PC-9 (cell line): ENCODE measurements at regions not wholly inside any gene's neighbourhood (a gene's known extent, or its start where the extent isn't known, plus 50 kb on each side); places are given as distances from the start of the nearest gene placed in this dataset.

Source experiments
- BruUV-seq: library from RNA; stranded (reverse); fragments of 400-500 nt; replicated peaks from 2 replicates; lab custom pipeline; 2021; lab: Mats Ljungman, UMichigan
- CTCF ChIA-PET: fragments of 300-600 bp; sonication (Branson Sonifier 250); formaldehyde crosslinking; loops from one replicate; lab custom pipeline; 2022; ENCODE audit warnings: antibody characterized with exemption; lab: Charles Lee
- POLR2A ChIA-PET: fragments of 300-600 bp; sonication (Branson Sonifier 250); formaldehyde crosslinking; loops from one replicate; lab custom pipeline; 2022; ENCODE audit warnings: antibody characterized with exemption; ENCODE audit not compliant: unreplicated experiment; lab: Charles Lee
- DNase-seq, 2 experiments: peaks; one replicate each; pipeline versions ENCODE4 v3.0.0 to v3.0.0-alpha.2; 2015 to 2022; ENCODE audit warnings: mixed read lengths in 1 of 2
- H2AFZ ChIP-seq: fragments of 200-600 bp; sonication (generic); 2 replicates; pipeline ENCODE4 v1.8.1; 2017; ENCODE audit warnings: antibody characterized with exemption
- H3F3A ChIP-seq: fragments of 200-600 bp; sonication (generic); 2 replicates; pipeline ENCODE4 v1.8.1; 2017; ENCODE audit warnings: antibody characterized with exemption, mild to moderate bottlenecking, low read depth; ENCODE audit not compliant: insufficient read depth
- H3K27ac ChIP-seq: fragments of 200-600 bp; sonication (generic); 2 replicates; pipeline ENCODE4 v1.6.1; 2016; ENCODE audit warnings: mixed run types
- H3K27me3 ChIP-seq: fragments of 200-600 bp; sonication (generic); 2 replicates; pipeline ENCODE4 v1.6.1; 2016; ENCODE audit warnings: low read depth, mixed run types; ENCODE audit not compliant: insufficient read depth
- H3K36me3 ChIP-seq: fragments of 200-600 bp; sonication (generic); 2 replicates; pipeline ENCODE4 v1.6.1; 2016; ENCODE audit warnings: low read depth, mixed run types
- H3K4me1 ChIP-seq: fragments of 200-600 bp; sonication (generic); replicated peaks from 2 replicates; pipeline ENCODE4 v1.6.1; 2016; ENCODE audit warnings: mixed run types; ENCODE audit not compliant: insufficient read depth
- H3K4me2 ChIP-seq: fragments of 200-600 bp; sonication (generic); 2 replicates; pipeline ENCODE4 v1.6.1; 2017; ENCODE audit warnings: mixed run types
- H3K4me3 ChIP-seq: fragments of 200-600 bp; sonication (generic); 2 replicates; pipeline ENCODE4 v1.6.1; 2016; ENCODE audit warnings: mixed run types
- H3K79me2 ChIP-seq: fragments of 200-600 bp; sonication (generic); 2 replicates; pipeline ENCODE4 v1.6.1; 2017; ENCODE audit warnings: low read depth, mixed run types
- H3K9me2 ChIP-seq: fragments of 200-600 bp; sonication (generic); 2 replicates; pipeline ENCODE4 v1.8.1; 2017; ENCODE audit warnings: mild to moderate bottlenecking; ENCODE audit not compliant: insufficient read depth
- H3K9me3 ChIP-seq: fragments of 200-600 bp; sonication (generic); 2 replicates; pipeline ENCODE4 v1.8.1; 2016; ENCODE audit warnings: low read depth; ENCODE audit not compliant: insufficient read depth
- H4K20me1 ChIP-seq: fragments of 200-600 bp; sonication (generic); 2 replicates; pipeline ENCODE4 v1.8.1; 2017; ENCODE audit not compliant: insufficient read depth
- EZH2 ChIP-seq: fragments of 200-600 bp; sonication (generic); IDR thresholded peaks from 2 replicates; pipeline ENCODE4 v1.8.0; 2017; ENCODE audit warnings: antibody characterized with exemption, low read depth
- intact Hi-C: fragments of 100-400 bp; cut with micrococcal nuclease; formaldehyde crosslinking; loops from one replicate; pipeline ENCODE4 v1.10.0; 2022; ENCODE audit not compliant: unreplicated experiment
- TF ChIP-seq, protein P1 (sequence below): fragments of 200-600 bp; sonication (generic); conservative IDR thresholded peaks from 2 replicates; pipeline ENCODE4 v1.6.1; 2017; ENCODE audit warnings: mixed run types, antibody characterized with exemption, mild to moderate bottlenecking, moderate library complexity

DNA sequence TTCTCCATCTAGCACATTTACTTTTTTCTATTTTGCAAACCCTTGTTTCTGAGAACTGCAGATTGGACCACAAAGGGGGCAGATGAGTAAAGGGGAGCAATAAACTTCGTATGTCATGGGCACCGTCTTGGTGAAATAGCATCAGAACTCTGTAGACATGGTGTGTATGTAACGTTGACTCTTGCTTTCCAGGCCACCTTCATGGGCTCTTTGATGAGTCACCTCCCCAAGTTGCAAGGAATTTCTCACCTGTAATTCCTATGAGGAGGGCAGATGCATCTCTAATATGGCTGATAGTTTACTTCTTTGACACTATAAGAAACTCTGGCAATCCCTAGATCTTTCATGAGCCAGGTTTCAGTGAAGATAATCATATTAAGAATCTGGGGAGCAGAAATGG, 163.4 kb upstream of the PLPPR1 start:
- CTCF ChIA-PET = no interaction called here
- DNase-seq = no peak

DNA sequence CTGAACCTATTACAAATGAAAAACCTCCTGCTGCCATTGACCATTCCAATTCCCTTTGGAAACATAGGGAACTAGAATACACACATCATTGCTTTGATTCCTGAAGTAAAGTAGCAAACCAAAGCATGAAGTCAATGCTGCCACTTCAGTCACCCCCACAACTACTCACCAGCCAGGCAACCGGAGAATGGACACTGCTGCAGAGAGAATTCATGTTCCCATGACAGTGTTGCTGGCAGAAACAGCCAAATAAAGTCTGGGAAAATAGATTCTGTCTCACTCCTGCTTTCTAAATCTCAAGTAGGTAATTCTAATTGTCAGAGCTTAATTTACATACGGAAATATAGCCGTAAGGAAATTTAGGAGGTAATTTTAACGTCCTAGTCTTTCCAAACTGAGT, 162.9 kb upstream of the PLPPR1 start:
- H3K4me2 ChIP-seq = no peak overlapping the region
- H3K27me3 ChIP-seq = no peaks in the 10 kb centered on the region
- no peaks in the 10 kb centered on the region for H3K79me2 ChIP-seq
- H2AFZ ChIP-seq = no peak overlapping the region
- H3F3A ChIP-seq = no peaks in the 10 kb centered on the region
- BruUV-seq = no TSS peak
- H3K36me3 ChIP-seq = no peaks in the 10 kb centered on the region
- intact Hi-C loops = no loop called here
- no peak for DNase-seq
- TF ChIP-seq, protein P1, sequence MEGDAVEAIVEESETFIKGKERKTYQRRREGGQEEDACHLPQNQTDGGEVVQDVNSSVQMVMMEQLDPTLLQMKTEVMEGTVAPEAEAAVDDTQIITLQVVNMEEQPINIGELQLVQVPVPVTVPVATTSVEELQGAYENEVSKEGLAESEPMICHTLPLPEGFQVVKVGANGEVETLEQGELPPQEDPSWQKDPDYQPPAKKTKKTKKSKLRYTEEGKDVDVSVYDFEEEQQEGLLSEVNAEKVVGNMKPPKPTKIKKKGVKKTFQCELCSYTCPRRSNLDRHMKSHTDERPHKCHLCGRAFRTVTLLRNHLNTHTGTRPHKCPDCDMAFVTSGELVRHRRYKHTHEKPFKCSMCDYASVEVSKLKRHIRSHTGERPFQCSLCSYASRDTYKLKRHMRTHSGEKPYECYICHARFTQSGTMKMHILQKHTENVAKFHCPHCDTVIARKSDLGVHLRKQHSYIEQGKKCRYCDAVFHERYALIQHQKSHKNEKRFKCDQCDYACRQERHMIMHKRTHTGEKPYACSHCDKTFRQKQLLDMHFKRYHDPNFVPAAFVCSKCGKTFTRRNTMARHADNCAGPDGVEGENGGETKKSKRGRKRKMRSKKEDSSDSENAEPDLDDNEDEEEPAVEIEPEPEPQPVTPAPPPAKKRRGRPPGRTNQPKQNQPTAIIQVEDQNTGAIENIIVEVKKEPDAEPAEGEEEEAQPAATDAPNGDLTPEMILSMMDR = no peak
- no peak for TF ChIP-seq EZH2
- H3K9me2 ChIP-seq = no peaks in the 10 kb centered on the region
- POLR2A ChIA-PET = no interaction called here
- no peaks in the 10 kb centered on the region for H3K4me1 ChIP-seq
- H3K27ac ChIP-seq = no peak overlapping the region
- no peaks in the 10 kb centered on the region for H4K20me1 ChIP-seq
- H3K9me3 ChIP-seq = no peaks in the 10 kb centered on the region; the same call in 1 of the 2 replicates
- no peak overlapping the region for H3K4me3 ChIP-seq
- CTCF ChIA-PET = no interaction called here

More for the DNA sequence above, 163.4 kb upstream of the PLPPR1 start:
- no peak overlapping the region for H3K4me2 ChIP-seq
- intact Hi-C loops = no loop called here
- H3K36me3 ChIP-seq = no peaks in the 10 kb centered on the region
- H3K9me2 ChIP-seq = no peaks in the 10 kb centered on the region
- no peaks in the 10 kb centered on the region for H3K4me1 ChIP-seq
- H3K9me3 ChIP-seq = no peaks in the 10 kb centered on the region; the same call in 1 of the 2 replicates
- H3K27me3 ChIP-seq = no peaks in the 10 kb centered on the region
- TF ChIP-seq, protein P1 = no peak
- TF ChIP-seq EZH2 = no peak
- no peak overlapping the region for H3K4me3 ChIP-seq
- H3K79me2 ChIP-seq = no peaks in the 10 kb centered on the region
- POLR2A ChIA-PET = no interaction called here
- H3F3A ChIP-seq = no peaks in the 10 kb centered on the region
- H2AFZ ChIP-seq = no peak overlapping the region
- no TSS peak for BruUV-seq
- no peaks in the 10 kb centered on the region for H4K20me1 ChIP-seq
- H3K27ac ChIP-seq = no peak overlapping the region

DNA sequence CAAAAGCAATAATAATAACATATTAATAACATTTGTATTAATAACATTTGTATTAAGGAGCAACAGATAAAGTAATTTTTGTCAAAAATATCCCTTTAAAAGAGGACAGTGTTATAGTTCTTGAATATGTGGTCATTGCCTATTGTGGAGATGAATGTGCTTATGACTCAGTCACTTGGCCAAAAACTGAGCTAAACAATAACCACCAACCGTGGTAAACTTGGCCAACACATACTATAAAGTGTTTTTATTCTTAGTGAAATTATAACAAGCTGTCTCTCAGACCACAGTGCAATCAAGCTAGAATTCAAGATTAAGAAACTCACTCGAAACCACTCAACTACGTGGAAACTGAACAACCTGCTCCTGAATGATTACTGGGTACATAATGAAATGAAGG, 159.2 kb upstream of the PLPPR1 start:
- Histone ChIP-seq H3K36me3 (no peaks in the 10 kb centered on the region), H3K79me2 (no peaks in the 10 kb centered on the region), H2AFZ (no peak overlapping the region), H3K27me3 (no peaks in the 10 kb centered on the region), H3K9me2 (no peaks in the 10 kb centered on the region), H3F3A (no peaks in the 10 kb centered on the region), H3K4me1 (no peaks in the 10 kb centered on the region), H3K9me3 (no peaks in the 10 kb centered on the region; the same call in 1 of the 2 replicates), H3K4me2 (no peak overlapping the region), H3K4me3 (no peak overlapping the region), H4K20me1 (no peaks in the 10 kb centered on the region), H3K27ac (no peak overlapping the region)
- no peak for TF ChIP-seq EZH2
- TF ChIP-seq, protein P1 = no peak
- ChIA-PET POLR2A (no interaction called here), CTCF (no interaction called here)
- BruUV-seq = no TSS peak
- no peak for DNase-seq
- intact Hi-C loops = no loop called here
